Gastrocnemius medialis (tissue), 4 donors: ENCODE measurements at regions not wholly inside any gene's neighbourhood (a gene's known extent, or its start where the extent isn't known, plus 50 kb on each side); places are given as distances from the start of the nearest gene placed in this dataset.

Experiments used
- POLR2A ChIP-seq, 2 donors: fragments of 450-650 bp; IDR thresholded peaks; one replicate each; pipeline ENCODE4 v1.6.1; 2017; ENCODE audit warnings: antibody characterized with exemption in 2 of 2, mild to moderate bottlenecking in 2 of 2, moderate library complexity in 2 of 2
- TF ChIP-seq, protein P1 (sequence below), 5 experiments: fragments of 450-650 bp in 3 of 5; fragments of 200-600 bp in 2 of 5; sonication (generic) in 2 of 5; IDR thresholded peaks in 4 of 5; conservative IDR thresholded peaks in 1 of 5; 1 replicate in 4 of 5; 2 replicates in 1 of 5; pipeline ENCODE4 v1.5.1; 2016 to 2019; ENCODE audit warnings: antibody characterized with exemption in 5 of 5, mild to moderate bottlenecking in 3 of 5, moderate library complexity in 3 of 5

DNA sequence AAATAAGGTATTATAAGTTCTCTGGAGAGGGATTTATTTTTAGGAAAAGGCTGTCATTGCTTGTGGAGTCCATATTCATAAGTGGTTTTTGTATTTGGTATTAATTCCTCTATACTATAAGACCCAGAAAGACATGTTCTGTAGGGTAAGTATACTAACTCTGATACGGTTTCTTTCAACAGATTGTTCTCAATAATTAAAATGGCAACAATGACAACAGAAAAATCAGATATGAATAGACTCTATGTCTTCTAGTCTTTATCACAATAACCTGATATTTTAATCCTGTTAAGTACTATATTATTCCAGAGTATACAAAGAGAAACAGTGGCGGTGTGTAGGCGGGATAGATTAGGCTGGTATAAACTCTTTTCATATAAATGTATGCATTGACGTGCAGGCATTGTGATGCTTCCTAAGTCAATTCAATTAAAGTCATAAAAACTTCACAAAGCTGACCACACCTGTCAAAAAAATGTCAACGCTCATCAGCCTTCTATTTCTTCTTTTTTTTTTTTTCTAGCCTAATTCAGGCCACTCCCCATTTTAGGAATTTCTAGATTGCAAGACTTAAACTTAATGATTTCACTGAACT lies 150.4 kb downstream of the TRIML1 start:
- TF ChIP-seq, protein P1, sequence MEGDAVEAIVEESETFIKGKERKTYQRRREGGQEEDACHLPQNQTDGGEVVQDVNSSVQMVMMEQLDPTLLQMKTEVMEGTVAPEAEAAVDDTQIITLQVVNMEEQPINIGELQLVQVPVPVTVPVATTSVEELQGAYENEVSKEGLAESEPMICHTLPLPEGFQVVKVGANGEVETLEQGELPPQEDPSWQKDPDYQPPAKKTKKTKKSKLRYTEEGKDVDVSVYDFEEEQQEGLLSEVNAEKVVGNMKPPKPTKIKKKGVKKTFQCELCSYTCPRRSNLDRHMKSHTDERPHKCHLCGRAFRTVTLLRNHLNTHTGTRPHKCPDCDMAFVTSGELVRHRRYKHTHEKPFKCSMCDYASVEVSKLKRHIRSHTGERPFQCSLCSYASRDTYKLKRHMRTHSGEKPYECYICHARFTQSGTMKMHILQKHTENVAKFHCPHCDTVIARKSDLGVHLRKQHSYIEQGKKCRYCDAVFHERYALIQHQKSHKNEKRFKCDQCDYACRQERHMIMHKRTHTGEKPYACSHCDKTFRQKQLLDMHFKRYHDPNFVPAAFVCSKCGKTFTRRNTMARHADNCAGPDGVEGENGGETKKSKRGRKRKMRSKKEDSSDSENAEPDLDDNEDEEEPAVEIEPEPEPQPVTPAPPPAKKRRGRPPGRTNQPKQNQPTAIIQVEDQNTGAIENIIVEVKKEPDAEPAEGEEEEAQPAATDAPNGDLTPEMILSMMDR (IDR thresholded peaks at IDR 0.05 in 4 of 5, conservative IDR thresholded peaks at IDR 0.05 in 1 of 5) = no peak
- TF ChIP-seq POLR2A (IDR thresholded peaks at IDR 0.05) = no peak
